Left lobe of liver (tissue), 2 donors: ENCODE measurements at regions not wholly inside any gene's neighbourhood (a gene's known extent, or its start where the extent isn't known, plus 50 kb on each side); places are given as distances from the start of the nearest gene placed in this dataset.

Experiments used
- ATAC-seq: fragments of 200-7000 bp; cut with Tn5 transposase; one replicate; pipeline ENCODE4 v1.9.1; 2020; ENCODE audit warnings: mild to moderate bottlenecking, moderate library complexity
- DNase-seq: peaks from one replicate; pipeline ENCODE4 v3.0.0-alpha.2; 2020; ENCODE audit warnings: low spot score
- donor health status: DM: no; HTN: no; CAD: no; lungs with moderate emphysema.
- donor health status: DM: no; HTN: yes; CAD: no.

DNA sequence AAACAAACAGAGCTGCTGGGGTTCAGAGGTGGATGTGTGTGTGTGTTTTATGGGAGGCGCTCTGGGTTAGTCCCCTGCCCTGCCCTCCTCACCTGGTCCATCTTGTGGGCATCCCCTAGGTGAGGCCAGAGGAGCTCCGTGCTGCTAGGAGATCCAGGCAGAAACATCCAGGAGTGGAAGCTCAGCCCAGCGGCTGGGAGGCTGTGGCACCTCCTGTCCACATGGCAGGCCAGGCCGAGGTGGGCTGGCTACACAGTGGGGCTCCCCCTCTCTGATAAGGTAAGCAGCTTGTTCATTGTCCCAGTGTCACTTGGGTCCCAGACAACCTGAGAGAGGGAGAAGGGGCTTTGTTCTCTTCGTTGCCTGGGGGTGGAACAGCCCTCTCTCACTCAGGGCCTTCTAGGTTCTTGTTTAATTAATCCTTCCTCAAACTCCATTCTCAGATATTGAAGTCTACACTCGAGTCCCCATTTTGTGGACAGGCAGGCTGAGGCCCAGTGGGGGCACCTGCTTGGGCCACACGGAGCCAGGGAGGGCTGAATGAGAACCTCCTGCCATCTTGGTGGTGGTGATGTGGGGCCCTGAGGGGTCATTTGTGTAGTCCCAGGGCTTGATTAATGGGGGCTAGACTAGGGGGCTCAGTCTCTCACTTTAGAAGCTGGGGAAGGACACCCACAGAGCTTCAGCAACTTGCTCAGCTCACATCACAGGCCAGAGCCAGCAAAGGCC is 216.8 kb upstream of the GPR26 start:
- ATAC-seq (no peak), DNase-seq (no peak)

DNA sequence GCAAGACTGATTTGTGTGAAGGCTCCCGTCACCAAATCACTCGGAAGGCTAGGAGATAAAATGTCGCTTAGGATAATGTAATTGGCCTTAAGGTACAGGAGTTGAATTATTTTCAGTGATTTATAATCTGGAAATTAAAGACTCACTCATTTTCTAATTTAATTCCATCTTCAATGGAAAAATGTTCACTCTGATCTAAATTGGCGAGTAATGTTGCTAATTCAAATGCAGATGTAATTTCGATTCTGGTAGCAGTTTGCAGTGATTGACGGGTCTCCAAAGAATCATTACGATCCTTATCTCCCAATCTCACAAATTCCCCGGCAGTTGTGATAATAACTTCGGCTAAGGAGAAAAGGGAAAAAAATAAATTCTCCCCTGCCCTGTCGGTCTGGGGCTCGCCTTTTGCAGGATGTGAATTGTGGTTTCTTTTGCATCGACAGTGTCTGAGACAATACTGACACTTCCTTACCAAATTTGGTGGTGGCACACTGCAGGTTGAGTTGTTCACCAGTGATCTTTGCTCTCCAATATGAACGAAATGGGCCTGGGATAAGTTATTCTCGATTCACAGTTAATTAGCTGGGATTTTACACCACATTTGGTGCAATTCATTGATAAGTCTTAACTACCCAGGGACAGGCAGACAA is 215.1 kb upstream of the GPR26 start:
- DNase-seq = no peak
- no peak for ATAC-seq

DNA sequence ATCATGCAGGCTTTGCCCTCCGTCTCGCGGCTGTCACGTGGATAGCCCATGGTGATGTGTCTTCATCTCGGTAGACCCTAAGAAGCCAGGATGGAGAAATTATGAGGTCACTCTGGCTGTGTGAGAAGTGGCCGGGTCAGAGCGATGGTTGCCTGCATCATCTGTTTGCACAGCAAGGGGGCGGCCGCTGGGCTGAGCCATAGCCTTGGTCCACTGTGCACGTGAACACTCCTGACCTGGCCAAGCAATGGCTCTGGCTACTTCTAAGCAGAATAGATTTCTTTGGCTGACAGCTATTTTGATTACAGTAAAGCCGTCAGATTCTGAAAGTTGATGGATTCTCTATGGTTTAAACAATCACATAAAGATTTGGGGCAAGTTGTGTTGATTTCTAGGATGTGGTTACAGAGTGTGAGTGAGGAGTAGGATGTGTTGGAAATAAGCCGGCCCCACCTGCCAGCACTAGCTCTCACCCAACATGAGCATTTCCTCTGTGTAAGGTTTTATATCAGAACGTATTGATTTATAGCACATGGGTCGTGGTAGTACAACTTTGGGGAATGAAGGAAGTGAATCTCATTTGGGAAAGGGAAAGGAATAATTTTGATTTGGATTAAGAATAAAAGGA is 214.4 kb upstream of the GPR26 start:
- peak; percentile 88 for ATAC-seq
- no peak for DNase-seq

DNA sequence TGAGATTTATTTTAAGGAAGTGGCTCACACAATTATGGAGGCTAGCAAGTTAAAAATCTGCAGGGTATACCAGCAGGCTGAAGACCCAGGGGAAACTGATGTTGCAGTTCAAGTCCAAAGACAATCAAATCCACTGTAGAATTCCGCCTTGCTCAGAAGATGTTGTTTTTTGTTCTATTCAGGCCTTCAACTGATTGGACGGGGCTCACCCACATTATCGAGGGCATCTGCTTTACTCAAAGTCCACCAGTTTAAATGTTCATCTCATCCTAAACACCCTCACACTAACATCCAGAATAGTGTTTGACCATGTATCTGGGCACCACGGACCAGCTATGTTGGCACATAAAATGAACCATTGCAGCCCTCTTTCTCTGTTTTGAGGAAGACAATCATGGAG is 211.2 kb upstream of the GPR26 start:
- DNase-seq = no peak
- no peak for ATAC-seq

DNA sequence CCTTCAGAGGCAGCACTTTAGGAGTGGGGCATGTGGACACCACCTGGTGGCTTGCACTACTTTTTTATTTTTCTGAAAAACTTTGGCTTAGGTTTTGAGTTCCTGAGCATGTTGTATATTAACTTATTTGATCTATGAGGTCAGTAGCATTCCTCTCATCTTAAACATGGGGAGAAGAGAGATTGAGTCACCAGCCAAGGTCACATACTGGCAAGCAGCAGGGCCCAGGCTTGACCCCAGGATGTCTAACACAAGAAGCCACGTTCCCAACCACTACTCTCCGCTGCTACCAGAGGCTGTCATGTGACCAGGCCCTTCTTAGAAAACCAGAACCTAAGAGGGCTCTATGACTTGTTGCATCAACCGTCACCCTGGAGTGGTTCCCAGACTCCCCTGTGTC is 210.3 kb upstream of the GPR26 start:
- ATAC-seq (no peak), DNase-seq (no peak)

DNA sequence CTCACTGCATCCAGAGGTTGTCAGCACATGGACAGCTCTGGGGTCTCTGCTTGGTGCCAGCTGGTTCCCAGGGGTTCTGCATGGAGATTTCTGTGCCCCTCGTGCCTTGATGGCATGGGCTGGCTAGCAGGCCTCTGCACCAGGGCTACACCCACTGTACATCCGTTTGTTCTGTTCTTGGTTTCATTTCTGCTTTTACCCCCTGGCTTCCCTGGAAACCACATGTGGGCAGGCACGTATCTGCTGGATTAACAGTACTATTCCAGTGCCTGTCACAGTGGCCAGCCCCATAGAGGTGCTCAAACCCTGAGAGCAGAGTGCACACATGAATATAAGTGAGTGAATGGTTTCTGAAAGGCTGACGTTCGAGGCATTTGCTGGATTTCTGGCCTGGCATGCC is 207.2 kb upstream of the GPR26 start:
- no peak for ATAC-seq
- DNase-seq = no peak

DNA sequence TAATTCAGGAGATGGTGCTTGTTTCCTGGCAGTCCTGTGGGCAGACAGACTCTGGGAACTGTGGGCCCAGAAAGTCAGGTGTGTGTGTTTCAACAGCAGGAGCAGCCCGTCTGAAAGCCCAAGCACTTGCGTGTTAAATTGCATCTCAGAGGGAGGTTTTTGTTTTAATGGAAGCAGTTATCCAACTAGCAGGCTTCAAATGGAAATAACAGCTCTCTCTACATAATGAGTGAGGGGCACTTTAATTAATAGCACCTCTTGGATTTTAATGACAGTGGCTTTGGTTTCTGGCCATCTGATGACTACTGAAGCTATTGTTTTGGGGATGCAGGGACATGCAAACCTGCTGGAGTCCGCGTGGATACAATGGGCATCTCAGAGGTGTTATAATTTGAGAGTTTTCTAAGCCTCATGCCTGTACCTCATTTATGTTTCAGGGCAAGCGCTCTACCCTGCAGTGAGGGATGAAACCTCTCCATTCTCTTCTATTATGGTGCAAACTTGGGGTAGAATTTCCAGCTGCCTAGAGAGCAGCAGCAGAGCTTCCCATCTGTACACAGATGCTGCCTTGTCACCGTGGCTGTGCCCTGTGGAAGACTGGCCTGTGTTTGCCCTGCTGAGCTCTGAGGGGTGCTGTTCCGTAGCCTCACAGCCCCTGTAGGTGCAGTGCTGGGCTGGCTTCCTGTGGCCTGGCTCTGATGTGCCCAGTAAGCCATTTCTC is 206.6 kb upstream of the GPR26 start:
- ATAC-seq = no peak
- DNase-seq = no peak

DNA sequence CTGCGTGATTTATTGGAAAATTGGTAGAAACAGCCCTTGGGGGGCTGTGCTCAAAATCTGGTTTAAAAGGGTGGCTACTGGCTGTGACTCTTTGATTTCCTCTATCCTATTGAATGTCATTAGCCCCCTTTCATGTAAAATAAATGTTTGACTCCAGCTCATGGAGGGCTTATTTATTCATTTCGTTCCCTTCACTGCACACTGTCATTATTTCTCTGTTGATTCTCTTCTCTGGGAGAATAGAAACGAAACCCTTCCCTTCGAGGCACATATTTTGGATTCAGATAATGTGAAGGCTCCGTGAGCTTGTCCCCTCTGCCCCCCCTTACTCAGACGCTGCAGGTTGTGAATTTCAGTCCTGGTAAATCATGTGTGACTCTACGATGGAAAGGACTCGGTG is 203.9 kb upstream of the GPR26 start:
- no peak for ATAC-seq
- DNase-seq = no peak

DNA sequence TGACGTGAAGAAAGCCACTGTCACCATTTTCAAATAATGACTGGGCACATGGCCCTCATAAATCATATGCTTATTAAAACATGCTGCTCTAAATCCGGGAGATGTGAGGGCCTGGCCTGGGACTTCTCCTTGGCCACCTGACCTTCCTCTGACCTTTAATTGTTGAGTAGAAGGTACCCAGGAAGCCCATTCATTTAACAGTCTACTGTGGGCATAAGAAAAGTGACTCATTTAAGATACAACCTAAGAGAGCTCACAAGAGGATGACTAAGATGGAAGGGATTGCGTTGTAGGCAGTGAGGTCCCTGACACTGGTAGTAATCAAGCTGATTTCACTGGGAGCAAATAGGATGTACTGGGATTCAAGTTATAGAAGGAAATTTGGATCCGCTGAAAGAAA is 203.4 kb upstream of the GPR26 start:
- ATAC-seq (no peak), DNase-seq (no peak)

DNA sequence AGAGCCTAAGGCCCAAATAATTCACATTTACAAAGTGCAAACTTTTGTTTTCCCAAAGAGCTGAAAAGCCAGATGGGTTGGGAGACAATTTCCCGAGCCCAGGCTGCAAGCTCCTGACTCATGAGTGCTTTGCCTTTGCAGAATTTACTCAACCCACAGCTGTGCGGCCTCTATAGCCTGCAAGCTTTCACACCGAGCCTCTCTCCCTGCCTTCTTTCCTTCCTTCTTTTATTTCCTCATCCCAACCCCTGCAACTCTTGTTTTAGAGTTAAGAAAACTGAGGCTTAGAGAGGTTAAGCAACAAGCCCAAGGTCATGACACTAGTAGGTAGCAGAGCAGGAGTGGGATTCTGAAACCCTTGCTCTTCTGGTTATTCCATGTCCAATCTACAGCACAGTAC is 203.0 kb upstream of the GPR26 start:
- ATAC-seq (no peak), DNase-seq (no peak)

DNA sequence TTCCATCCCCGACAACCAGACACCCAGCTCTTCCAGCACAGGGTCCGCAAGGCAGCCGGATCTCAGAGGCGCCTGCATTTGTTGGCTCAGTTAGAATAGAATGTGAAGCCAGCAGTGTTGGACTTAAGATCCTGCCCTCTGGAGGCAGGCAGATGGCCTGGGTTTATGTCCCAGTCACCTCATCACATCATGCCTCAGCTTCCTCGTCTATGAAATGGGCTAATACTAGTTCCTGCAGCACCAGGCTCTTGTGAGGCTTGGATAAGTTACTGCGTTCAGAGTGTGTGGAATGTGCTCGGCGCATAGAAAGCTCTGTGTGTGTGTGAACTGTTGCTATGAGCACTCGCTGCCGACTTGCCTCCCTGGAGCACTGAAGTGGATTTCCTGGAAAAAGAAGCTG is 202.5 kb upstream of the GPR26 start:
- ATAC-seq = no peak
- DNase-seq = no peak

DNA sequence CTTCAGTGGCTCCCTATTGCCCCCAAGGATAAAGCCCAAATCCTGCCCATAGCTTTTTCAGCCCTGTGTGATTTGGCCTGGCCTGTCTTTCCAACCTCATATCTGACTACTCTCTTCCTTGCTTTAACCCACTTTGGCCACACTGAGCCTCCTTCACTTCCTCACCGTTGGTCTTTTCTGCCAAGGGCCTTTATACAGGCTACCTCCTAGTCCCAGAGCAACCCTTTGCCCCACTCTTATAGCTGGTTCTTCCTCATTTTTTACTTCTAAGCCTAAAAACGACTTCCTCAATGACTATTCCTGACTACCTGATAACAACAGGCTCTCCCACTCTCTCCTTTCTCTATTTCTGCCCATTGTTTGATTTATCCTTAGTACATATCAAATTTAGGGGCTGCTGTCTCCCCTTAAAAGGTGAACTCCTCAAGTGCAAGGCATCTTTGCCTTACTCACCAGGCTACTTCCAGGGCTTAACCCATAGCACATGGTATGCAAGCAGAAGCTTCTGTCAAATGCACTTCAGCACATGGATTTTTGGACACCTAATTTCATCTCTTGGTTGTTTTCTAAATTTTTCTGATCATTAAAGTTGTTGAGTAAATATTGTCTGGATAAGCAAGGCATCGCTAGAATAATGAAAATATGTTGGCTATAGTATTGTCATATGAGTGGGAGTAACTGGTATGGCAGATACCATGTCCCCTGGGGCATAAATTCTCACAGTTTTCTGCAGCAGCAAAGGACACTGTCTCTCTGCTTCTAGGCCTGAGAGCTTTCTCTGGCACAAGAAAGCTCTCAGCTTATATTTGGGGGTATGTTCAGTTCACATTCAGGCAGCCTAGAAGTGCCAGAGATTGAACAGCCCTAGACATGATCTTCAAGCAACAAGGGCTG is 201.5 kb upstream of the GPR26 start:
- ATAC-seq (no peak), DNase-seq (no peak)

DNA sequence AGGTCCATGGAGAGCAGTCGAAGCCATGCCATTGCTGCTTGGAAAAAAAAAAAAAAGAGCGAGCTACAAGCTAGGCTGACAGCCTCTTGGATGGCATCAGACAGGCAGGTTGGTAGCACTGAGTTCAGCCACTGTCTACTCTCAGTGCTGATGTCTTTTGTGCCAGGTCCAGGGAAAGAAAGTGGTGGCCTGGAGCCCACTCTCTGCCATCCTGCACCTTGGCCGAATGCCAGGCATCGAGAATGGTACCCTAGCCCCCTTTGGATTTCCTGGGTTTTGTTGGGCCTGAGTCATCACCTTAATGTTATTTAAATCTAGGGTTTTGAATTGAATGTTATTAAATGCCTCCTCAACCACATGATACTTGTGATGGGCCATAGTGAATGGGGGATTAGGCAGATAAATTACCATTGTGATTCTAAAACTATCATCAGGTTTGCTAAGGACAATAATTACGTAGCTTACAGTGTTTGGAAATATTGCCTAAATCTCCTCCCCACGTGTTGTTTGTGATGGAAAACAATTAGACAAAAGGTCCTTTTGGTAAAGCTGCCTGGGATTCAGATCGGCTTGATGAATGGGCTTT is 195.7 kb upstream of the GPR26 start:
- no peak for DNase-seq
- no peak for ATAC-seq

DNA sequence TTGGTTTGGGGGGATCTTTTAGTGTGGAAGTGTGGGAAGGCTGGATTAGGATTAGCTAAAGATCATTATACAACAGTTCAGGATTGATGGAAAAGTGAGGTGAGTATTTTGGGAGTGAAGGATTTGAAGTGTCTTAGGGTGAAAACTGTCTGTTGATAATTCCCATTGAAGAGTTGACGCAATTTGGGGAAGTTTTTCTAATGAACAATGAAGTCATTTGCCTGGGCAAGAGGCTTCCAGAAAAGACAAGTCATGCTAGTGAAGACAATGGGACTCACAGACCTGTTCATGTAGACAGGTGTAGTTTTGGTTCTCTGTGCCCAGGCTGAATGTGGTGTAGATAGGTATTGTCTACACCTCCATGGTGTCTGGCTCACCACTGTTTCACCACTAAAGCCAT is 194.3 kb upstream of the GPR26 start:
- ATAC-seq = no peak
- no peak for DNase-seq

DNA sequence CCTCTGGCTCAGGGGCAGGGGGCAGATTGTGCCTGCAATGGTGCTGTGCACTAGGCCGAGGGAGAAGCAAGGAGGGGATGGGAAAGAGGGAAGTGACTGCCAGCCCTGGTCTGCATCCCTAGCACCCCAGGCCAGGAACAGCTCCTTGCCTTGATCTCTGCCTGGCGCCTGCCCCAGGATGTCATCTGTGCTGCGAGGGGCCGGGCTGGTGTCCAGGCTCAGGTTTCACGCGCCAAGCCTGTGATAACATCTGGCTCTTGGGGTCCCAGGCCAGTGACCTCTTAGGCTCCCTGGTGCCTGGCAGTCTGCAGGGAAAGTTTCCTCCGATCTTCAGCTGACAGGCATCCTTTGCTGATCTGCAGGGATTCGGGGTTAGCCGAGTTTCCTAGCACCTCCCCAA is 193.5 kb upstream of the GPR26 start:
- no peak for DNase-seq
- no peak for ATAC-seq

DNA sequence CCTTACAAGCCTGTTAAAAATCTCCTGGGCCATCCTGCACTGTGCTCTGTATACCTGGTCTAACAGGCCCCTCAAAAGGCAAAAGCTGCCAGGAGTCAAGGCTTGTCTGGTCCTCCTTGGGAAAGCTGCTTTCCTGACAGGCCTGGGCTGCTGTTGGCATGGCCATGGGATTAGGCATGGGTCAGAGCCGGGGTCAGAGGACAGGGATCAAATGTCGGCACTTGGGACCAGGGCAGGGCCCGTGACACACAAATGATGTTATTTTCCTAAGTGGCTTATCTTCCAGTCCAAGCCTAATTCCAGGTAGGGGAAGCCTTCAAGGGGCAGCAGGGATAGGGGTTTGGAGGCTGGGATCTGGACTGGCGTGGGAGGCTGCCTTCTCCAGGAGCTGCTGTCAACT is 191.5 kb upstream of the GPR26 start:
- ATAC-seq (no peak), DNase-seq (no peak)

DNA sequence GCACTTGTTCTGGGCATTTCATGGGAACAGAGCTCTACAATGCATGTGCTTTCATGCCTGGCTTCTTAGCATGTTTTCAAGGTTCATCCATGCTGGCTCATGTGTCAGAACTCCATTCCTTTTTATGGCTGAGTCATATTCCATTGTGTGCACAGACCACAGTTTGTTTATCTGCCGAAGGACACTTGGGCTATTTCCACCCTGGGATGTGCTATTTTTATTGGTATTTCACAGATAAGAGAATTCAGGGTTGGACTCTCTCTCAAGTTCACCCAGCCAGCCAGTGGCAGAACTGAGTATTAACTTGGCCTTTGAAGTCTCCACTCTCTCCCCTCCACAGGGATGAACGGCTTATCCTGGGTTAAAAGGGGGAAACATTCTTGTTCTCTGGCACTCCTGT is 190.7 kb upstream of the GPR26 start:
- ATAC-seq (no peak), DNase-seq (no peak)

DNA sequence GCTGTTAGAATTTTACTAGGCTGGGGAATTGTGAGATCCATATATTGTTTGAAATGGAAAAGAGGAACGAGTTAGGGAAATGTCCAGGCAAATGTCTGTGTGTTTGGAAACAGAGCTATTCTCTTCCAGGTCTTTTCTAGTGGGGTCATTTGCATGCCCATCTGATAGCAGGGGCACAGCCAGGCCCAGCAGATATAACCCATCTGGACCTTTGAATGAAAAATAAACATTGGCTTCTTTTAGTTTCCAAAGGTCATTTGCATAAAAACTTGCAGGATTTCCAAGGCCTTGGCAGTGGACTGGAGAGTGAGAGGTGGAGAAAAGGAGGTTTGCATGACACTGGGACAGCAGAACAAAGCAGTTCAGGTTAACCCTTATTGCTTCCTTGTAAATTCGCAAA is 188.0 kb upstream of the GPR26 start:
- DNase-seq = peak; percentile 70

DNA sequence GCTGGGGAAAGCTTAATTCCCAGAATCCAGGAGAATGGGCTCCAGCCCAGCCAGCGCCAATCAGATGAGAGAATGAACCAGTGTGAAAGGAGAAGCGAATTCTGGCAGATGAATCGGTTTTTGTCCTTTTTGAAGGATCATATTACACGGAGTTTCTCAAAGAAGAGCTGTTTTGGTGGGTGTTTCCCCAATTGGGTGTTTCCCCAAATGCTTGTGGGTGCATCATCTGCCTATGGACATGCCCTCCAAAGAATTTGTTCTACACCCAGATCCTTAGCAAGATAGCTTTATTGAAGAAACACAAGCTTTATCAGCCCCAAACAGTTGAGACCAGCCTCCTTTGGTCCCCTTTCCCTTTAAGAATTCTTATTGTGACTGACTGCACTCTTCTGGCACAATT is 186.5 kb upstream of the GPR26 start:
- DNase-seq = no peak
- ATAC-seq = no peak

More for the DNA sequence above, 188.0 kb upstream of the GPR26 start:
- ATAC-seq = peak; percentile 94

DNA sequence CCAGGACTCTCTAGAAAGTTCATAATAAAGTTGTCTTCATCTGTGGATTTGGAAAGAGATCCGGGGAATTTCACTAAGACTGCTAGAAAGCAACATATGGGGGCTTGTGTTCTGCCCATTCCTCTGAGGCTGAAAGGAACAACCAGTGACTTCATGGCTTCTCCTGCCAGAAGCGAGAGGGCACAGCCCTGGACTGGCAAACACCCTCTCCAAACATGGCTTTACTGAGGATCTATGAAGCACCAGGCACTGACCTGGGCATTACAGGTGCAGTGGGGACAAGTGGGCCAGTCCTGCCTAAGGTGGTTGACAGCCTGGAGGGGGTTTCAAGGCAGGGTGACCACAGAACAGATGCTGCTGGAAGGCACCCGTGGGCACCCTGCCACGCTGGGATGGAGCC is 185.8 kb upstream of the GPR26 start:
- peak; percentile 65 for ATAC-seq

More for the DNA sequence above, 185.8 kb upstream of the GPR26 start:
- no peak for DNase-seq
